ENCODE measurements at regions not wholly inside any gene's neighbourhood (a gene's known extent, or its start where the extent isn't known, plus 50 kb on each side); places are given as distances from the start of the nearest gene placed in this dataset.

DNA sequence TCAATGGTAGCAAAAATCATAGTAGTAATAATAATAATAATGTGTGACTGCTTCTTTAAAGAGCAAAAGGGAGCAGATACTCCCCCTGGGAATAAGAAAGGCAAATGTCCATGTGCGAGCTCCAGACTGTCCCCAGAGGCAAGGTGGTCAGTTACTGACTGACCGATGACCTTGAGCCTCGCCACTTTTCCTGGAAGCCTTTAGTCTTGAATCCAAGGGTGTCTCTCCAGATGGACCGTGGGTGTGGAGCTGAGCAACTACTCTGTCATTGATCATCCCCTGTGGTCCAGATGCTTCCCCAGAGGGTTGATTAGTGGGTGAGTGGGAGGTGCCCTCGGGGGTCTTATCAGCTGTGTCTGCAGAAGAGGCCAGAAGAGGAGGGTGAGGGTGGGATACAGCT lies 418.5 kb upstream of the TBX3 start:
- TF ChIP-seq, protein P1, sequence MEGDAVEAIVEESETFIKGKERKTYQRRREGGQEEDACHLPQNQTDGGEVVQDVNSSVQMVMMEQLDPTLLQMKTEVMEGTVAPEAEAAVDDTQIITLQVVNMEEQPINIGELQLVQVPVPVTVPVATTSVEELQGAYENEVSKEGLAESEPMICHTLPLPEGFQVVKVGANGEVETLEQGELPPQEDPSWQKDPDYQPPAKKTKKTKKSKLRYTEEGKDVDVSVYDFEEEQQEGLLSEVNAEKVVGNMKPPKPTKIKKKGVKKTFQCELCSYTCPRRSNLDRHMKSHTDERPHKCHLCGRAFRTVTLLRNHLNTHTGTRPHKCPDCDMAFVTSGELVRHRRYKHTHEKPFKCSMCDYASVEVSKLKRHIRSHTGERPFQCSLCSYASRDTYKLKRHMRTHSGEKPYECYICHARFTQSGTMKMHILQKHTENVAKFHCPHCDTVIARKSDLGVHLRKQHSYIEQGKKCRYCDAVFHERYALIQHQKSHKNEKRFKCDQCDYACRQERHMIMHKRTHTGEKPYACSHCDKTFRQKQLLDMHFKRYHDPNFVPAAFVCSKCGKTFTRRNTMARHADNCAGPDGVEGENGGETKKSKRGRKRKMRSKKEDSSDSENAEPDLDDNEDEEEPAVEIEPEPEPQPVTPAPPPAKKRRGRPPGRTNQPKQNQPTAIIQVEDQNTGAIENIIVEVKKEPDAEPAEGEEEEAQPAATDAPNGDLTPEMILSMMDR (IDR thresholded peaks at IDR 0.05), result no peak
- DNase-seq (ENCODE audit: low spot score) (no peak), ATAC-seq (ENCODE audit: low FRiP score) (no peak)

GRCh38 chr12:115101520-115101919 lies 417.5 kb upstream of the TBX3 start:
- ATAC-seq (ENCODE audit: low FRiP score), result no peak
- TF ChIP-seq, protein P1 (IDR thresholded peaks at IDR 0.05), result no peak
- no peak for DNase-seq (ENCODE audit: low spot score)

- TF ChIP-seq, protein P1 (IDR thresholded peaks at IDR 0.05), result no peak
- ATAC-seq (ENCODE audit: low FRiP score), result no peak
- DNase-seq (ENCODE audit: low spot score), result no peak
Observed at GRCh38 chr12:115097416-115097815, 413.4 kb upstream of the TBX3 start.

DNA sequence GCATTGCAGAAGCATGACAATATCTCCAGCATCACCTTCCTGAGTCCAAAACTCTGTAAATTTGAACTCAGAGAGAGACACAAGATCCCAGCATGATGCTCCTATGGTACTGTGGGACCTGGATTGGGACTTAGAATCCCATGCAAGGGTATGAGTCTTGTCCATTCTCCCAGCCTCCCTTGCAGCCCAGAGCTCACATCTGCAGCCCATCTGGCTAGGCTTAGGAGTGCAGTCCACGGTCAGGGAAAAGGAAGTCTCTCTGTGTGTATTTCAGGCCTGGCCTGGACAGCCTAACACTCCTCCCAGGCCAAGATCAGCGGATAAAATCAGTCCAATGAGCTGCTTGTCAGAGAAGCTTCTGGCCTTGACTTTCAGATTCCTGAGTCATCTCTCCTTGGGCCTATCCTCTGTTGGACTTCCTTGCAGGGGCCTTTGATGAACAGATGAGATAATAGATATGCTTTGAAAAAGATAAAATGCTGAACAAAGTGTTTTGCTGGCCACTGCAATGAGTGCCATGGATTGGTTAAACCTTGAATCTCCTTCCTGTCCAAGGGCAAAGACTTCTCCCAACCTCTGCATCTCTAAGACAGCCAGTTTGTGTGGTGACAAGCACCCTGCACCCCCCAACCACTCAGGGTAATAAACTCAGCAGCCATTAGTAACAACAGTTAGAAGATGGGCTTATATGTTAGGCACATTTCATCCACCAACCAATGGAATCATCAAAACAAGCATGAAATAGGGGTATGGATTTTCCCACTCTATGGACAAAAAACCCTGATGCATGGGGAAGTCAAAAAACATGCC lies 412.8 kb upstream of the TBX3 start:
- DNase-seq (ENCODE audit: low spot score) (no peak), ATAC-seq (ENCODE audit: low FRiP score) (peak; percentile 19)
- TF ChIP-seq, protein P1 (IDR thresholded peaks at IDR 0.05), result no peak

GRCh38 chr12:115095073-115095748 lies 411.2 kb upstream of the TBX3 start:
- ATAC-seq (ENCODE audit: low FRiP score) (no peak), DNase-seq (ENCODE audit: low spot score) (no peak)
- TF ChIP-seq, protein P1 (IDR thresholded peaks at IDR 0.05), result no peak

DNA sequence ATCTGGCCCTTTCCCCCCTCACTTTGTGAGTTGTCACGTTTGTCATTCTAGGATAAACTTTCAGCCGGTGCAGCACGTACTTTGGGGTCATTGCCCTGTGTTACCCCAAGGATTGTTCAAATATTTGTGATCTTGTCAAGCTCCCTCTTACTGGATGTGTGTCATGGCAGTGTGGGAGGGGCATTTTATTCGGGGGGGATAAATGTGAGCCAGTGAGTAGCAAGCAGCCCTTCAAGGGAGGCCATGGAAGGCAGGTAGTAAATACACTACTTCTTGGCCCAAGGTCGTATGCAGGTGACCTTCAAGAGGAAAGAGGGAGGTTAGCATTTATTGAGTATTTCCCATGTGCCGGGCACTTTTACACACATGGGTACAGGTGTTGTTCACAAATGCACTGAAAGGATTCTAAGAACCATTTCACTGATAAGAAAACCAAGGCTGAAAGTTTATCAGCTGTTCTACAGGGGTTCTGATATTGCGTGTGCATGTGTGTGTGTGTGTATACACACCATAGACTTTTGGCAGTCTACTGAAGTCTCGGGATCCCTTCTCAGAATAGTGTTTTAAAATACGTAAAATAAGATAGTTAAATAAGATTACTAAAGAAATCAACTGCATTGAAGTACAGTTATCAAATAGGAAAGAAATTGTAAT lies 410.3 kb upstream of the TBX3 start:
- DNase-seq (ENCODE audit: low spot score) (no peak), ATAC-seq (ENCODE audit: low FRiP score) (no peak)
- TF ChIP-seq, protein P1 (IDR thresholded peaks at IDR 0.05), result no peak

Measured in omental fat pad (tissue), 3 donors.